ENCODE measurements at regions not wholly inside any gene's neighbourhood (a gene's known extent, or its start where the extent isn't known, plus 50 kb on each side); places are given as distances from the start of the nearest gene placed in this dataset.
"Not testable (repeated sequence)": the region's sequence is repeated elsewhere in the genome, so short reads cannot be mapped to it uniquely, and the experiment has no call there.

DNA sequence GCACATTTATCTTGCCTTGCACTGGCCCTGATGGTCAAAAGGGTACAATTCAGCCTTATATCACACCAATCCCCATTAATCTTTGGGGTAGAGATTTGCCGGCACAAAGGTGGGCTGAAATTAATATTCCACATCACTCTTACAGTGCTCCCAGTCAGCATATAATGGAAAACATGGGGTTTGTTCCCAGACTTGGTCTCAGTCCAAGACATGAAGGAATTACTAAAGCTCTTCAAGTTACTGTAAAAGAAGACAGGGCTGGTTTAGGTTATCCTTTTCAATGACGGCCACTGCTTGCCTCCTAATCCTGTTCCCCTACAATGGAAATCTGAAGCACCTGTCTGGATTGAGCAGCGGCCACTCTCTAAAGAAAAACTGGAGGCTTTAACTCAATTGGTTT, 160.7 kb downstream of the IER5 start:
- H3K27me3 ChIP-seq (ENCODE audit: low read depth, low read length): no peaks in the 10 kb centered on the region
- H3K27ac ChIP-seq (ENCODE audit: low read length): no peak overlapping the region
- no peak overlapping the region for H3K4me3 ChIP-seq (ENCODE audit: low read depth in 1 of 2, low read length in 2 of 2)
- H3K36me3 ChIP-seq (ENCODE audit: control insufficient read depth in 1 of 2, insufficient read depth in 2 of 2, low read length in 2 of 2): no peaks in the 10 kb centered on the region
- H3K4me1 ChIP-seq (ENCODE audit: control insufficient read depth in 1 of 2, insufficient read depth in 2 of 2, low read length in 2 of 2): peaks cover 0 to 10% of the 10 kb centered on the region in 2 donors
- peaks cover 0 to 7% of the 10 kb centered on the region in 2 donors for H3K9me3 ChIP-seq (ENCODE audit: control insufficient read depth in 1 of 2, low read length in 2 of 2)

DNA sequence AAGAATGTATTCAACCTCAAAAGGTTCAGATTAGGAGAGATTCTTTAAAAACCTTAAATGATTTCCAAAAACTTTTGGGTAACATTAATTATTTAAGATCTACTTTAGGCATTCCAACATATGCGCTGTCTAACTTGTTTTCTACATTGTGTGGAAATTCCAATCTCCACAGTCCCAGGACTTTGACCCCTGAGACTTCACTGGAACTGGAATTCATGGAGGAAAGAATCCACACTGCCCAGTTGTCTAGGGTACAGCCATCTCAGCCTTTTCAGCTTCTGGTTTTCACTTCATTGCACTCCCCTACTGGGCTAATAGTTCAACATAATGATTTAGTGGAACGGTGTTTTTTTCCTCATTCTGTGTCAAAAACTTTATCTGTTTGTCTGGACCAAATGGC, 161.5 kb downstream of the IER5 start:
- Histone ChIP-seq H3K36me3 (ENCODE audit: control insufficient read depth in 1 of 2, insufficient read depth in 2 of 2, low read length in 2 of 2) (no peaks in the 10 kb centered on the region), H3K9me3 (ENCODE audit: control insufficient read depth in 1 of 2, low read length in 2 of 2) (peaks cover 0 to 4% of the 10 kb centered on the region in 2 donors), H3K4me1 (ENCODE audit: control insufficient read depth in 1 of 2, insufficient read depth in 2 of 2, low read length in 2 of 2) (peaks cover 0 to 10% of the 10 kb centered on the region in 2 donors), H3K27me3 (ENCODE audit: low read depth, low read length) (no peaks in the 10 kb centered on the region), H3K27ac (ENCODE audit: low read length) (no peak overlapping the region), H3K4me3 (ENCODE audit: low read depth in 1 of 2, low read length in 2 of 2) (no peak overlapping the region)

DNA sequence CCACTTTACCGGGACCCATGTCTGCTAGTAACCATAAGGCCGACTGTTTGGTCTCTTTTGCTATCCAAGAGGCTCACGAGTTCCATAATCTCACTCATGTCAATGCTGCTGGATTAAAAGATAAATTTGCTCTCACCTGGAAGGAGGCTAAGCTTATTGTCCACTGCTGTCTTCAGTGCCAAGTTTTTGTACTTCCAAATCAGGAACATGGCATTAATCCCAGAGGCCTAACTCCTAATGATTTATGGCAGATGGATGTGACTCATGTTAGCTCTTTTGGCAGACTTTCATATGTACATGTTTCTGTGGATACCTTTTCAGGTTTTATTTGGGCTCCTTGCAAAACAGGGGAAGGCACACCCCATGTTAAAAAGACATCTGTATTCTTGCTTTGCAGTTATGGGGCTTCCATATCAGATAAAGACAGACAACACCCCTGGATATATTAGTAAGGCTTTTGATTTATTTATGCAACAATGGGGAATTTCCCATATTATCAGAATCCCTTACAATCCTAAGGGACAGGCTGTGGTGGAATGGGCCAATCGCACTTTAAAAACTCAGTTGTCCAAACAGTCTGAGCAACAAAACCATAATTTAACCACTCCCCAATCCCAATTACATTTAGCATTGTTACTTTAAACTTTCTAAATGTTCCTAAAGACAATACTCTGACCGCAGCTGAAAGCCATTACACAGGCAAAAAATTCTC, 162.7 kb downstream of the IER5 start:
- no peaks in the 10 kb centered on the region for H3K27me3 ChIP-seq (ENCODE audit: low read depth, low read length)
- H3K27ac ChIP-seq (ENCODE audit: low read length): no peak overlapping the region
- H3K9me3 ChIP-seq (ENCODE audit: control insufficient read depth in 1 of 2, low read length in 2 of 2): no peaks in the 10 kb centered on the region
- H3K4me1 ChIP-seq (ENCODE audit: control insufficient read depth in 1 of 2, insufficient read depth in 2 of 2, low read length in 2 of 2): peaks cover 0 to 10% of the 10 kb centered on the region in 2 donors
- no peak overlapping the region for H3K4me3 ChIP-seq (ENCODE audit: low read depth in 1 of 2, low read length in 2 of 2)
- H3K36me3 ChIP-seq (ENCODE audit: control insufficient read depth in 1 of 2, insufficient read depth in 2 of 2, low read length in 2 of 2): no peaks in the 10 kb centered on the region

DNA sequence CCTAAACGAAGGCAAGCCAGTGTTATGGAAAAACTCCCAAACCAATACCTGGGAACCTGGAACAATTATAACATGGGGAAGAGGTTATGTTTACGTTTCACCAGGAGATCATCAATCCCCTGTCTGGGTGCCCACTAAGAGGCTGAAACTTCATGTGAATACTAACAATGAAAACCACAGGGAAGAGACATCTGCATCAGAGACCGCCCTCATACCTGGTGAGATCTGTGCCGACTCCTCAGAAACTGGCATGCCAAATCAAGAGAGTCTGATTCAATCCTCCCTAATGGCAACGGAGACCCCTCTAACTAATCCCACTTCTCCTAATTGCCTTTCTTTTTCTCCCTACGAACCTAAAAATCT, 163.2 kb downstream of the IER5 start:
- peaks cover 0 to 10% of the 10 kb centered on the region in 2 donors for H3K4me1 ChIP-seq (ENCODE audit: control insufficient read depth in 1 of 2, insufficient read depth in 2 of 2, low read length in 2 of 2)
- no peaks in the 10 kb centered on the region for H3K9me3 ChIP-seq (ENCODE audit: control insufficient read depth in 1 of 2, low read length in 2 of 2)
- H3K27me3 ChIP-seq (ENCODE audit: low read depth, low read length): no peaks in the 10 kb centered on the region
- H3K36me3 ChIP-seq (ENCODE audit: control insufficient read depth in 1 of 2, insufficient read depth in 2 of 2, low read length in 2 of 2): no peaks in the 10 kb centered on the region
- H3K27ac ChIP-seq (ENCODE audit: low read length): no peak overlapping the region
- H3K4me3 ChIP-seq (ENCODE audit: low read depth in 1 of 2, low read length in 2 of 2): no peak overlapping the region

DNA sequence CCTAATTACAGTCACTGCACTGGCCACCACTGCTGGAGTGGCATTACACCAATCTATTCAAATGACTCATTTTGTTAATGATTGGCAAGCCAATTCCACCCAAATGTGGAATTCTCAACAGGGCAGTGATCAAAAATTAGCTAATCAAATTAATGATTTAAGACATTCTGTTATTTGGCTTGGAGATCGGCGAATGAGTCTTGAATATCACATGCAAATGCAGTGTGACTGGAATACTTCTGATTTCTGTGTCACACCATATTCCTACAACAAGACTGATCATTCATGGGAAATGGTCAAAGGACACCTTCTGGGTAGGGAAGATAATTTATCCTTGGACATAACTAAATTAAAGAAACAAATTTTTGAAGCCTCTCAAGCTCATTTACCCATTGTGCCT, 165.1 kb downstream of the IER5 start:
- not testable (repeated sequence) for H3K9me3 ChIP-seq (ENCODE audit: control insufficient read depth in 1 of 2, low read length in 2 of 2); H3K27me3 ChIP-seq (ENCODE audit: low read depth, low read length); H3K4me3 ChIP-seq (ENCODE audit: low read depth in 1 of 2, low read length in 2 of 2); H3K4me1 ChIP-seq (ENCODE audit: control insufficient read depth in 1 of 2, insufficient read depth in 2 of 2, low read length in 2 of 2); H3K36me3 ChIP-seq (ENCODE audit: control insufficient read depth in 1 of 2, insufficient read depth in 2 of 2, low read length in 2 of 2); H3K27ac ChIP-seq (ENCODE audit: low read length)

DNA sequence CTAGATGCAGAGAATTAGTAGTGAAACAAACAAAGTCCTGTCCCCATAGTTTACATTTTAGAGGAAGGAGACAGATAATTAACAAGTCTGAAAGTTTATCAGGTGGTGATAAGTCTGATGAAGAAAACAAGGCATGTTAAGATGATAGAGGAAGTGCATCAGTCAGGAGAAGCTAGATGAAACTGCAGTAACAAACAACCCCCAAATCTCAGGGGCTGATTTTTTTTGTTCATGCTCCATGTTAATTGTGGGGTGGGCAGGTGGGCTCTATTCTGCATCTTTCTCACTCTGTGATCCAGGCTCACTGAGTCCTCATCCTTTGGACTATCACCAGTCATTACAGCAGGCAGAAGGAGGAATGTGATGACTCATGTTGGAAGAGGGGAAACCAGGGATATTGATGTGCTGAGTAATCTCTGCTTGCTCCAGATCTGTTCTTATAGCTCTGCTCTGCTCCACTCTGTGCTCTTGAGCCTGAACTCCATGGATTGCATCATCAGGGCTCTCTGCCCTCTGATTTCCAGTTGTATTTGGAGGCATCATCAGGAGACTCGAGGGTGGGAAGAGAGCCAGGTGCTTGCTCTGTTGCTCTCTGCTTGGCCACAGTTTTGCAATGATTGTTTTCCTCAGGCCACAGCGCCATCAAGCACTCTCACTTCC, 166.9 kb downstream of the IER5 start:
- H3K27me3 ChIP-seq (ENCODE audit: low read depth, low read length): no peaks in the 10 kb centered on the region
- no peak overlapping the region for H3K4me3 ChIP-seq (ENCODE audit: low read depth in 1 of 2, low read length in 2 of 2)
- H3K27ac ChIP-seq (ENCODE audit: low read length): no peak overlapping the region
- H3K36me3 ChIP-seq (ENCODE audit: control insufficient read depth in 1 of 2, insufficient read depth in 2 of 2, low read length in 2 of 2): no peaks in the 10 kb centered on the region
- no peaks in the 10 kb centered on the region for H3K9me3 ChIP-seq (ENCODE audit: control insufficient read depth in 1 of 2, low read length in 2 of 2)
- peaks cover 0 to 10% of the 10 kb centered on the region in 2 donors for H3K4me1 ChIP-seq (ENCODE audit: control insufficient read depth in 1 of 2, insufficient read depth in 2 of 2, low read length in 2 of 2)

DNA sequence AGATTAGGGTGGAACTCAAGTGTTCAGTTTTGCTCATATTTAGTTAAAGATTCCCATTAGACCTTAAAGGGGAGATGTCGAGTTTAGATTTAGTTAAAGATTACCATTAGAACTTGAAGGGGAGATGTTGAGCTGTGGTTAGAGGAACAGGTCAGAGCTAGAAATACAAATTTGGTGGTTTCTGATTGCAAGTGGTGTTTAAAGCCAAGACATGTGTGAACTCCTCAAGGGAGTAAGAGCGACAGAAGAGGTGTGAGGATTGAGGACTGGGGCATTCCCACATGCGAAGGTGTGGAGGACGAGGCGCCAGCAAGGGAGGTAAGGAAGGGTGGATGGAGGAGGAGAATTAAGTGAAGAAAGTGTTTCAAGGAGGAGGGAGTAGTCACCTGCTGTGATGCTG, 168.6 kb downstream of the IER5 start:
- no peaks in the 10 kb centered on the region for H3K27me3 ChIP-seq (ENCODE audit: low read depth, low read length)
- H3K4me3 ChIP-seq (ENCODE audit: low read depth in 1 of 2, low read length in 2 of 2): no peak overlapping the region
- no peaks in the 10 kb centered on the region for H3K36me3 ChIP-seq (ENCODE audit: control insufficient read depth in 1 of 2, insufficient read depth in 2 of 2, low read length in 2 of 2)
- H3K27ac ChIP-seq (ENCODE audit: low read length): no peak overlapping the region
- no peaks in the 10 kb centered on the region for H3K9me3 ChIP-seq (ENCODE audit: control insufficient read depth in 1 of 2, low read length in 2 of 2)
- H3K4me1 ChIP-seq (ENCODE audit: control insufficient read depth in 1 of 2, insufficient read depth in 2 of 2, low read length in 2 of 2): no peaks in the 10 kb centered on the region

DNA sequence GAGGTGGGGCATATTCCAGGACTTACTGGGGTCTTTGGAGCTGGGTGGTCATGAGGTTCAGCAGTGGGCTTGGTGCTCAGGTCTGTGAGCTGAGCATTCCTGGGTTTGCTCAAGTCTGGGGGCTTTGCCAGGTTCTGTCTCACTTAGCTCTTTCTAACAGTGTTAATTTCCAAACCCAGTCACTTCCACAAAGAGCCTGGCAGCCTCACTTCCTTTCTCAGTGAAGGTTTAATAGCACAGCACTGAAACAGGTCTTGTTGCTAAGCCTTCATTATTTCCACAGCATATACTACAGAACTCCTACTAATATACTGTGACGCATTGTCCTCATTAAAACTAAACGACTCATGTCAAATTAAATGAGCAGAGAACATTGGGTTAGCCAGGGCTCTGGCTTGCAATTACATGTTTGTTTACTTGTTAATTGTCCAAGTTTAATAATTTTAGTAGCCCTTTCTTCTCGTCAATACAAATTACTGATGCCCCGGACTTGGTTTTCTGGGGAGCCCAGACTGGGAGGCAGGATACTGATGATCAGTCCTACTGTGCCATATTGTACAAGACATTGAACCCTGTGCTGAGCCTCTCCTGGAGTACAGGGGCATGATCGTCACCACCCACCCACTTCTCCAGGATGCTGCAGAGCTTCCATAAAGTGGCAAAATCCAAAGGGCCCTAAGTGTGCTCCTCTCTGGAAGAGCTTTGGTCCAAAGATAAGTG, 170.7 kb downstream of the IER5 start:
- Histone ChIP-seq H3K27ac (ENCODE audit: low read length) (no peak overlapping the region), H3K27me3 (ENCODE audit: low read depth, low read length) (no peaks in the 10 kb centered on the region), H3K9me3 (ENCODE audit: control insufficient read depth in 1 of 2, low read length in 2 of 2) (no peaks in the 10 kb centered on the region), H3K4me3 (ENCODE audit: low read depth in 1 of 2, low read length in 2 of 2) (no peak overlapping the region), H3K36me3 (ENCODE audit: control insufficient read depth in 1 of 2, insufficient read depth in 2 of 2, low read length in 2 of 2) (no peaks in the 10 kb centered on the region), H3K4me1 (ENCODE audit: control insufficient read depth in 1 of 2, insufficient read depth in 2 of 2, low read length in 2 of 2) (no peaks in the 10 kb centered on the region)

DNA sequence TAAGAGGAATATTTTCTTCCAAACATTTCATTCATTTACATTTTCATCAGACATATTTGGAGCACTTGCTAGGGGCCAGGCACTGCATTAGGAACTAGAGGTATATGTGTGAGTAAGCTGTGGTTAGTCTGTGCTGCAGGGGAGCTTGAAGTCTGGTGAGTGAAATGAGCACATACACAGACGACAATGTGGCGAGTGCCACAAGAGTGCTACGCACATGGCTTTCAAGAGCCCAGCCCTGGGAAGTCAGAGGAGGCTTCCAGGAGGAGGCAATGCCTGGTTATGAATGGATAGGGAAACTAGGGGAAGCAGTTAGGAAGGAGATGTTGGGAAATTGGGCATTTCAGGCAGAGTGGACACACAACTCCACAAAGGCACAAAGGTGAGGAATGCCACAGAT, 171.8 kb downstream of the IER5 start:
- Histone ChIP-seq H3K27ac (ENCODE audit: low read length) (no peak overlapping the region), H3K4me3 (ENCODE audit: low read depth in 1 of 2, low read length in 2 of 2) (no peak overlapping the region), H3K4me1 (ENCODE audit: control insufficient read depth in 1 of 2, insufficient read depth in 2 of 2, low read length in 2 of 2) (no peaks in the 10 kb centered on the region), H3K36me3 (ENCODE audit: control insufficient read depth in 1 of 2, insufficient read depth in 2 of 2, low read length in 2 of 2) (no peaks in the 10 kb centered on the region), H3K27me3 (ENCODE audit: low read depth, low read length) (no peaks in the 10 kb centered on the region), H3K9me3 (ENCODE audit: control insufficient read depth in 1 of 2, low read length in 2 of 2) (no peaks in the 10 kb centered on the region)

DNA sequence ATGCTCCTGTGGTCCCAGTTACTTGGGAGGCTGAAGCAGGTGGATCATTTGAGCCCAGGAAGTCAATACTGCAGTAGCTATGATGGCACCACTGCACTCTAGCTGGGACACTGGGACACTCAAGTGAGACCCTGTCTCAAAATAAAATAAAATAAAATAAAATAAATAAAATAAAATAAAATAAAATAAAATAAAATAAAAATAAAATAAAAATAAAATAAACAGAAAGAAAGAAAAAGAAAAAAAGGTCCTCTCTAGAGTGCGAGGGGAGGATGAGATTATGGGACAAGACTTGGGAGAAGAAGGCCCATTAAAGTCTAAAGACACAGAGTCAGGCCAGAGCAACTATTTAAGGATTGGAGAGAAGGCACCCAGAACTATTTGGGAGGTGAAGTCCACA, 172.5 kb downstream of the IER5 start:
- Histone ChIP-seq H3K27me3 (ENCODE audit: low read depth, low read length) (no peaks in the 10 kb centered on the region), H3K27ac (ENCODE audit: low read length) (no peak overlapping the region), H3K9me3 (ENCODE audit: control insufficient read depth in 1 of 2, low read length in 2 of 2) (no peaks in the 10 kb centered on the region), H3K4me1 (ENCODE audit: control insufficient read depth in 1 of 2, insufficient read depth in 2 of 2, low read length in 2 of 2) (no peaks in the 10 kb centered on the region), H3K4me3 (ENCODE audit: low read depth in 1 of 2, low read length in 2 of 2) (no peak overlapping the region), H3K36me3 (ENCODE audit: control insufficient read depth in 1 of 2, insufficient read depth in 2 of 2, low read length in 2 of 2) (no peaks in the 10 kb centered on the region)

DNA sequence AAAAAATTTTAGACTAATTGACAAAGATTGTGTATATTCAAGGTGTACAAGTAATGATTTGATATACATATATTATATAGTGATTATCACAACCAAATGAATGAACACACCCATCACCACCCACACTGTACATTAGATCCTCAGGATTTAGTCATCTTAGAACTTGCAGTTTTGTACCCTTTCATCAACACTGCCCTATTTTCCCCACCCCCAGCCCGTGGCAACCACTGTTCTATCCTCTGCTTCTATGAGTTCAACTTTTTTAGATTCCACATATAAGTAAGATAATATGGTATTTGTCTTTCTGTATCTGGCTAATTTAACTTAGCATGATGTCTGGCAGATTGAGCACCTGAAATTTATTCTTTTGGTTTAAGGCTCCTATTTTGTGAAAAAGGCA, 173.6 kb downstream of the IER5 start:
- H3K27me3 ChIP-seq (ENCODE audit: low read depth, low read length): no peaks in the 10 kb centered on the region
- H3K27ac ChIP-seq (ENCODE audit: low read length): no peak overlapping the region
- no peaks in the 10 kb centered on the region for H3K9me3 ChIP-seq (ENCODE audit: control insufficient read depth in 1 of 2, low read length in 2 of 2)
- H3K36me3 ChIP-seq (ENCODE audit: control insufficient read depth in 1 of 2, insufficient read depth in 2 of 2, low read length in 2 of 2): no peaks in the 10 kb centered on the region
- H3K4me3 ChIP-seq (ENCODE audit: low read depth in 1 of 2, low read length in 2 of 2): no peak overlapping the region
- no peaks in the 10 kb centered on the region for H3K4me1 ChIP-seq (ENCODE audit: control insufficient read depth in 1 of 2, insufficient read depth in 2 of 2, low read length in 2 of 2)
